ENCODE measurements at regions not wholly inside any gene's neighbourhood (a gene's known extent, or its start where the extent isn't known, plus 50 kb on each side); places are given as distances from the start of the nearest gene placed in this dataset.

DNA sequence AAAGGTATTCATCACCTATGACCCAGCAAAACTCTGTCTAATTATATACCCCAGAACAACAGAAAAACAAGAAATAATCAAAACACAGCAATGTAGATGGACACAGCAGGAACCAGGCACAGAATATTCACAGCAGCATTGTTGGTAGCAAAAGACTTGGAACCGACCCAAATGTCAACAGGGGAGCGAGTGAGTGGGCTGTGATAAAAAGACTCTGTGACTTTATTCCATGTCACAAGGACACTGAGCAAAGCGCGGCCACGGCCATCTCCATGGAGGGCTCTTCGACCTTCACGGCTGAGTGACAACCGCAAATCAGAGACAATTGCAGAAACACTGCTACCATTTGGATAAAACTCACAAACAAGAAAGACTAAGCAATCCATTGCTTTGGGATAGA, 1373.1 kb downstream of the TBC1D22A start:
- no peak overlapping the region for H3K27ac ChIP-seq (ENCODE audit: low read depth in 2 of 2, low read length in 2 of 2)
- H3K4me1 ChIP-seq (ENCODE audit: control insufficient read depth in 2 of 2, insufficient read depth in 2 of 2, low read length in 2 of 2) = peaks cover 0 to 5% of the 10 kb centered on the region in 2 donors
- H3K9me3 ChIP-seq (ENCODE audit: control insufficient read depth in 2 of 2, low read length in 2 of 2) = no peaks in the 10 kb centered on the region
- H3K27me3 ChIP-seq (ENCODE audit: control insufficient read depth in 2 of 2, insufficient read depth in 2 of 2, low read length in 2 of 2) = peaks cover 0 to 4% of the 10 kb centered on the region in 2 donors
- H3K36me3 ChIP-seq (ENCODE audit: control insufficient read depth in 2 of 2, insufficient read depth in 2 of 2, low read length in 2 of 2) = no peaks in the 10 kb centered on the region
- no peak overlapping the region for H3K9ac ChIP-seq (ENCODE audit: low read depth in 1 of 2, low read length in 2 of 2)
- H3K4me3 ChIP-seq (ENCODE audit: low read length in 2 of 2) = no peak overlapping the region

DNA sequence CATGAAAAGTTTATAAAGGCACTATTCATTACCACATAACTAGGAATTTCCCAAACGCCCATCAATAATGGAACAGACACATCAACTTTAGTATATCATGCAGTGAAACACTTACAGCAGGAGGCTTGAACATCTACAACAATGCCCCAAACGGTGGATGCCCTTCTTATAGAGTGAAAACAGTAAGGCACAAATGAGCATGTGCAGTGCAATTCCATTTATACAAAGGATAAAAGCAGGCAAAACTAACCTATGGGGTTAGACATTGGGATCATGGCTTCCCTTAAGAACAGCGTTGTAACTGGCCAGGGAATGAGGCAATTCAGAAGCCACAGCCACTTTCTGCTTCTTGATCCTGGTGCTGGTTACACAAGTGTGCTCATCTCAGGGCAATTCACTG, 1363.0 kb downstream of the TBC1D22A start:
- no peak overlapping the region for H3K4me3 ChIP-seq (ENCODE audit: low read length in 2 of 2)
- H3K27me3 ChIP-seq (ENCODE audit: control insufficient read depth in 2 of 2, insufficient read depth in 2 of 2, low read length in 2 of 2) = no peaks in the 10 kb centered on the region
- no peak overlapping the region for H3K9ac ChIP-seq (ENCODE audit: low read depth in 1 of 2, low read length in 2 of 2)
- peaks cover 3 to 6% of the 10 kb centered on the region in 2 donors for H3K4me1 ChIP-seq (ENCODE audit: control insufficient read depth in 2 of 2, insufficient read depth in 2 of 2, low read length in 2 of 2)
- no peaks in the 10 kb centered on the region for H3K9me3 ChIP-seq (ENCODE audit: control insufficient read depth in 2 of 2, low read length in 2 of 2)
- H3K36me3 ChIP-seq (ENCODE audit: control insufficient read depth in 2 of 2, insufficient read depth in 2 of 2, low read length in 2 of 2) = no peaks in the 10 kb centered on the region
- no peak overlapping the region for H3K27ac ChIP-seq (ENCODE audit: low read depth in 2 of 2, low read length in 2 of 2)

- Histone ChIP-seq H3K4me3 (ENCODE audit: low read length in 2 of 2) (no peak overlapping the region), H3K36me3 (ENCODE audit: control insufficient read depth in 2 of 2, insufficient read depth in 2 of 2, low read length in 2 of 2) (no peaks in the 10 kb centered on the region), H3K27me3 (ENCODE audit: control insufficient read depth in 2 of 2, insufficient read depth in 2 of 2, low read length in 2 of 2) (no peaks in the 10 kb centered on the region), H3K9ac (ENCODE audit: low read depth in 1 of 2, low read length in 2 of 2) (no peak overlapping the region), H3K27ac (ENCODE audit: low read depth in 2 of 2, low read length in 2 of 2) (no peak overlapping the region), H3K9me3 (ENCODE audit: control insufficient read depth in 2 of 2, low read length in 2 of 2) (no peaks in the 10 kb centered on the region), H3K4me1 (ENCODE audit: control insufficient read depth in 2 of 2, insufficient read depth in 2 of 2, low read length in 2 of 2) (peaks cover 3 to 6% of the 10 kb centered on the region in 2 donors)
Measured at GRCh38 chr22:48121984-48122383, 1359.5 kb downstream of the TBC1D22A start.

DNA sequence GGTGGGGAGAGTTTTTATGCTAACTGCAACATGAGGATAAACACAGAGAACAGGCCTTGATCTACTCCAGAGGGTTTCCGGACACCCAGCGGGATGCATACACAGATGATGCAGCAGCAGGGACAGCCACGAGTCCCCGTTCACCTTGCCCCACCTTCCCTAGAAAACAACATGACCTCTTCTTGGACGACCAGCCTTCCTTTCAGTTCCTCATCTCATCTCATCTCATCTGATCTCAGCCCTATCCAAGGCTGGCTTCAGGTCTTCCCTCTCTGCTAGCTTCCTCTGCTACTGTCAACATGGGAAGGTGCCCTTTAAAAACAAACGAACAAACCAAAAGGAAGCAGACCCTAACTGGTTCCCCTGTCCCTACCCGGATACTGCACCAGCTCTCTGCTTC, 1356.2 kb downstream of the TBC1D22A start:
- no peak overlapping the region for H3K9ac ChIP-seq (ENCODE audit: low read depth in 1 of 2, low read length in 2 of 2)
- H3K9me3 ChIP-seq (ENCODE audit: control insufficient read depth in 2 of 2, low read length in 2 of 2) = no peaks in the 10 kb centered on the region
- H3K36me3 ChIP-seq (ENCODE audit: control insufficient read depth in 2 of 2, insufficient read depth in 2 of 2, low read length in 2 of 2) = no peaks in the 10 kb centered on the region
- no peak overlapping the region for H3K27ac ChIP-seq (ENCODE audit: low read depth in 2 of 2, low read length in 2 of 2)
- H3K4me3 ChIP-seq (ENCODE audit: low read length in 2 of 2) = no peak overlapping the region
- peaks cover 3 to 6% of the 10 kb centered on the region in 2 donors for H3K4me1 ChIP-seq (ENCODE audit: control insufficient read depth in 2 of 2, insufficient read depth in 2 of 2, low read length in 2 of 2)
- H3K27me3 ChIP-seq (ENCODE audit: control insufficient read depth in 2 of 2, insufficient read depth in 2 of 2, low read length in 2 of 2) = no peaks in the 10 kb centered on the region

DNA sequence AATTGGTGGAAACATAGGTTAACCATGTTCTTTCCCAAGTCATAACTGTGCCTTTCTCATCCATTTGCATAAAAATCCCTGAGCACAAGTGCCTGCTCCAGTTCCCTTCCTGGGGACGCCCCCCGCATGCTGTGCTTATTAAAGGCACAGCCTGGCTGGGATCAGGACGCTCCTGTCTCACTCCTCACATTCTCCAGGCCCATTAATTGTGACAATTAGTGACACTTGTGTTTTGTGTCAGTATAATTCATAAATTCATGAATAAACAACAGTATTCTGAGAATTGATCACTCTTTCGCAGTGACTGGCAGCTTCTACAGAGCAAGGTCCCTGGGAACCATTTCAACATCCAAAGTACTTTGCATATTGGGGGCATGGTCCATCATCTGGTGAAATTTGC, 1354.4 kb downstream of the TBC1D22A start:
- H3K9ac ChIP-seq (ENCODE audit: low read depth in 1 of 2, low read length in 2 of 2) = no peak overlapping the region
- peaks cover 3 to 4% of the 10 kb centered on the region in 2 donors for H3K4me1 ChIP-seq (ENCODE audit: control insufficient read depth in 2 of 2, insufficient read depth in 2 of 2, low read length in 2 of 2)

DNA sequence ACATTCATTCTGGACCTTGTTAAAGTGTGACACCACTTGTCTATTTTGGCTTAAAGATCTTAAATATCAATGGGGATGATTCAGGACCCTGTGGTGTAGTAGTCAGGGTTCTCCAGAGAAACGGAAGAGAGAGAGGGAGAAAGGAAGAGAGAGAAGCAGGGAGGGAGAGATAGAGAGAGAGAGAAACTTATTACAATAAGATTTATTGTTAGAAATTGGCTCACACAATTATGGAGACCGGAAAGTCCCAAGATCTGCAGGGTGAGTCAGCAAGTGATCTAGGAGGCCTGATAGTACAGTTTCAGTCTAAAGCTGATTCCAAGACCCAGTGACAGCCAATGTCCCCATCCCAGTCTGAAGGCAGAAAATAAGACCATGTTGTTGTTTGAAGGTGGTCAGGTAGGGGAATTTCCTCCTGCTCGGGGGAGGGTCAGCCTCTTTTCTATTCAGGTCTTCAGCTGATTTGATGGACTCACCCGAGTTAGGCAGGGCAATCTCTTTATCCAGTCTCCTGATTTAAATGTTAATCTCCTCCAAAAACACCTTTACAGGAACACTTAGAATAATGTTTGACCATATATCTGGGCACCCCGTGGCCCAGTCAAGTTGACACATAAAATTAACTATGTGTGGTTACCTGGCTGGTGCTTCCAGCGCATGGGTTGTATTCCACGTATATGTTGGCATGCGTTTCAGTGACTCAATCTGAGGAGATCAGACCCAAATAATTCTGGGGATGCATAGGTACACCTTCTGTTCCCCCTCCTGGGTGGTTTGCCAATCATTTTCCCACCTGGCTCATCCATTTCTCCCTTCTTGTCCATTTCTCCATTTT, 1350.5 kb downstream of the TBC1D22A start:
- Histone ChIP-seq H3K27ac (ENCODE audit: low read depth in 2 of 2, low read length in 2 of 2) (no peak overlapping the region), H3K9me3 (ENCODE audit: control insufficient read depth in 2 of 2, low read length in 2 of 2) (peaks cover 0 to 5% of the 10 kb centered on the region in 2 donors), H3K4me1 (ENCODE audit: control insufficient read depth in 2 of 2, insufficient read depth in 2 of 2, low read length in 2 of 2) (no peaks in the 10 kb centered on the region), H3K36me3 (ENCODE audit: control insufficient read depth in 2 of 2, insufficient read depth in 2 of 2, low read length in 2 of 2) (no peaks in the 10 kb centered on the region), H3K4me3 (ENCODE audit: low read length in 2 of 2) (no peak overlapping the region), H3K9ac (ENCODE audit: low read depth in 1 of 2, low read length in 2 of 2) (no peak overlapping the region), H3K27me3 (ENCODE audit: control insufficient read depth in 2 of 2, insufficient read depth in 2 of 2, low read length in 2 of 2) (no peaks in the 10 kb centered on the region)

More for the DNA sequence above, 1354.4 kb downstream of the TBC1D22A start:
- Histone ChIP-seq H3K4me3 (ENCODE audit: low read length in 2 of 2) (no peak overlapping the region), H3K9me3 (ENCODE audit: control insufficient read depth in 2 of 2, low read length in 2 of 2) (no peaks in the 10 kb centered on the region), H3K27ac (ENCODE audit: low read depth in 2 of 2, low read length in 2 of 2) (no peak overlapping the region), H3K36me3 (ENCODE audit: control insufficient read depth in 2 of 2, insufficient read depth in 2 of 2, low read length in 2 of 2) (no peaks in the 10 kb centered on the region), H3K27me3 (ENCODE audit: control insufficient read depth in 2 of 2, insufficient read depth in 2 of 2, low read length in 2 of 2) (no peaks in the 10 kb centered on the region)

- Histone ChIP-seq H3K27ac (ENCODE audit: low read depth in 2 of 2, low read length in 2 of 2) (no peak overlapping the region), H3K4me1 (ENCODE audit: control insufficient read depth in 2 of 2, insufficient read depth in 2 of 2, low read length in 2 of 2) (no peaks in the 10 kb centered on the region), H3K9ac (ENCODE audit: low read depth in 1 of 2, low read length in 2 of 2) (no peak overlapping the region), H3K27me3 (ENCODE audit: control insufficient read depth in 2 of 2, insufficient read depth in 2 of 2, low read length in 2 of 2) (peaks cover 0 to 7% of the 10 kb centered on the region in 2 donors), H3K36me3 (ENCODE audit: control insufficient read depth in 2 of 2, insufficient read depth in 2 of 2, low read length in 2 of 2) (no peaks in the 10 kb centered on the region), H3K4me3 (ENCODE audit: low read length in 2 of 2) (no peak overlapping the region), H3K9me3 (ENCODE audit: control insufficient read depth in 2 of 2, low read length in 2 of 2) (peaks cover 0 to 5% of the 10 kb centered on the region in 2 donors)
Measured at GRCh38 chr22:48106715-48107259, 1344.3 kb downstream of the TBC1D22A start.

DNA sequence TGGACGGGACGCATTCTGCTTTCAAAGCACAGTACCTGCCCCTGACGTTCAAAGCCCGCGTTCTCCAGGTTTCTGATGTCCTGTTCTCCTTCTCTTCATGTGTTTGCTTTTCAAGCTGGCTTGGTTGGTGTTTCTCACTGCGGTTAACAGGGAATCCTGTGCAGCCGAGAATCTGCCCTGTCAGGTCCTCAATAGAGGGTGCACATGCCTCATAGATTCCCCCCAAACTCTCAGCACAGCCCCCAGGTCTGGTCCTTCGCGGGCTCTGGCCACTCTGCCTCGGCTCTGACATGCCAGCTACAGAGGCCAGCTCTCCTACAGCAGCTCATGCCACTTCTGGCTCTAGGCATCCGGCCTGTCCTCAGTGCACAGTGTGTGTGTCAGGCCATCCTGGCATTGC, 1343.8 kb downstream of the TBC1D22A start:
- H3K36me3 ChIP-seq (ENCODE audit: control insufficient read depth in 2 of 2, insufficient read depth in 2 of 2, low read length in 2 of 2) = no peaks in the 10 kb centered on the region
- H3K27ac ChIP-seq (ENCODE audit: low read depth in 2 of 2, low read length in 2 of 2) = no peak overlapping the region
- peaks cover 0 to 7% of the 10 kb centered on the region in 2 donors for H3K27me3 ChIP-seq (ENCODE audit: control insufficient read depth in 2 of 2, insufficient read depth in 2 of 2, low read length in 2 of 2)
- no peak overlapping the region for H3K9ac ChIP-seq (ENCODE audit: low read depth in 1 of 2, low read length in 2 of 2)
- H3K4me3 ChIP-seq (ENCODE audit: low read length in 2 of 2) = no peak overlapping the region
- peaks cover 0 to 5% of the 10 kb centered on the region in 2 donors for H3K9me3 ChIP-seq (ENCODE audit: control insufficient read depth in 2 of 2, low read length in 2 of 2)
- no peaks in the 10 kb centered on the region for H3K4me1 ChIP-seq (ENCODE audit: control insufficient read depth in 2 of 2, insufficient read depth in 2 of 2, low read length in 2 of 2)

- no peaks in the 10 kb centered on the region for H3K36me3 ChIP-seq (ENCODE audit: control insufficient read depth in 2 of 2, insufficient read depth in 2 of 2, low read length in 2 of 2)
- H3K4me3 ChIP-seq (ENCODE audit: low read length in 2 of 2) = no peak overlapping the region
- no peaks in the 10 kb centered on the region for H3K4me1 ChIP-seq (ENCODE audit: control insufficient read depth in 2 of 2, insufficient read depth in 2 of 2, low read length in 2 of 2)
- no peak overlapping the region for H3K27ac ChIP-seq (ENCODE audit: low read depth in 2 of 2, low read length in 2 of 2)
- no peak overlapping the region for H3K9ac ChIP-seq (ENCODE audit: low read depth in 1 of 2, low read length in 2 of 2)
- peaks cover 0 to 5% of the 10 kb centered on the region in 2 donors for H3K9me3 ChIP-seq (ENCODE audit: control insufficient read depth in 2 of 2, low read length in 2 of 2)
- peaks cover 0 to 7% of the 10 kb centered on the region in 2 donors for H3K27me3 ChIP-seq (ENCODE audit: control insufficient read depth in 2 of 2, insufficient read depth in 2 of 2, low read length in 2 of 2)
Measured at GRCh38 chr22:48105259-48105658, 1342.8 kb downstream of the TBC1D22A start.

GRCh38 chr22:48104766-48105165, 1342.3 kb downstream of the TBC1D22A start:
- Histone ChIP-seq H3K4me3 (ENCODE audit: low read length in 2 of 2) (no peak overlapping the region), H3K27ac (ENCODE audit: low read depth in 2 of 2, low read length in 2 of 2) (no peak overlapping the region), H3K27me3 (ENCODE audit: control insufficient read depth in 2 of 2, insufficient read depth in 2 of 2, low read length in 2 of 2) (peaks cover 0 to 7% of the 10 kb centered on the region in 2 donors), H3K9me3 (ENCODE audit: control insufficient read depth in 2 of 2, low read length in 2 of 2) (peaks cover 0 to 5% of the 10 kb centered on the region in 2 donors), H3K36me3 (ENCODE audit: control insufficient read depth in 2 of 2, insufficient read depth in 2 of 2, low read length in 2 of 2) (no peaks in the 10 kb centered on the region), H3K4me1 (ENCODE audit: control insufficient read depth in 2 of 2, insufficient read depth in 2 of 2, low read length in 2 of 2) (no peaks in the 10 kb centered on the region), H3K9ac (ENCODE audit: low read depth in 1 of 2, low read length in 2 of 2) (no peak overlapping the region)
